ENCODE measurements at regions not wholly inside any gene's neighbourhood (a gene's known extent, or its start where the extent isn't known, plus 50 kb on each side); places are given as distances from the start of the nearest gene placed in this dataset.

- no peaks in the 10 kb centered on the region for H3K27me3 ChIP-seq (ENCODE audit: control insufficient read depth in 2 of 2, insufficient read depth in 2 of 2, low read length in 2 of 2)
- TF ChIP-seq CSDE1 (IDR thresholded peaks at IDR 0.05) (no peak), XRCC5 (IDR thresholded peaks at IDR 0.05; ENCODE audit: low read depth, low read length) (no peak), DMBX1 (CRISPR knock-in tag; IDR thresholded peaks at IDR 0.05; ENCODE audit: borderline replicate concordance) (no peak), TAL1 (IDR thresholded peaks at IDR 0.05) (no peak), KAT8 (IDR thresholded peaks at IDR 0.05; ENCODE audit: low read depth) (no peak), MXI1 (IDR thresholded peaks at IDR 0.05; ENCODE audit: low read depth, low read length) (no peak), RERE (CRISPR knock-in tag; IDR thresholded peaks at IDR 0.05; ENCODE audit: borderline replicate concordance) (no peak)
- no peaks in the 10 kb centered on the region for H3K36me3 ChIP-seq (ENCODE audit: control insufficient read depth, insufficient read depth, low read length)
- DNase-seq (ENCODE audit: extremely low read depth in 1 of 4, low spot score in 3 of 4) (no peak), FAIRE-seq (no peak), ATAC-seq (no peak)
- no peak overlapping the region for H3K27ac ChIP-seq (ENCODE audit: extremely low read depth, low read depth, low read length)
- H3K4me3 ChIP-seq, result no peak overlapping the region
- intact Hi-C loops (cut with micrococcal nuclease), result no loop called here
- H3K9me1 ChIP-seq (ENCODE audit: control insufficient read depth, insufficient read depth, low read length), result no peaks in the 10 kb centered on the region
- no peaks in the 10 kb centered on the region for H4K20me1 ChIP-seq (replicated peaks; ENCODE audit: control insufficient read depth, insufficient read depth, low read length)
- H3K4me2 ChIP-seq (ENCODE audit: insufficient read depth, low read length), result no peak overlapping the region
- CTCF ChIA-PET (ENCODE audit: low intra/inter-chr PET ratio), result no interaction called here
- no peaks in the 10 kb centered on the region for H3K79me2 ChIP-seq (ENCODE audit: control insufficient read depth, insufficient read depth, low read length)
- in situ Hi-C loops (cut with MboI), result no loop called here
- no peaks in the 10 kb centered on the region for H3K9me3 ChIP-seq (replicated peaks; ENCODE audit: control insufficient read depth, insufficient read depth, low read depth, low read length)
- H3K4me1 ChIP-seq (replicated peaks in 1 of 2; ENCODE audit: control insufficient read depth in 2 of 2, insufficient read depth in 2 of 2, low read length in 2 of 2), result no peaks in the 10 kb centered on the region
- BruUV-seq (replicated peaks), result no TSS peak
- POLR2A ChIA-PET, result no interaction called here
- no peak overlapping the region for H2AFZ ChIP-seq (ENCODE audit: low read depth, low read length)
- H3K9ac ChIP-seq (ENCODE audit: insufficient read depth in 1 of 2, low read depth in 2 of 2, low read length in 2 of 2), result no peak overlapping the region
- WGBS (ENCODE audit: insufficient coverage, low coverage, missing lambda C conversion rate), result 0% methylated on average over 2 of the region's 2 CpGs
These were observed 392.0 kb downstream of the TMEM161B start for GRCh38 chr5:87876616-87877015.

Measured in K562 (cell line).